ENCODE measurements at regions not wholly inside any gene's neighbourhood (a gene's known extent, or its start where the extent isn't known, plus 50 kb on each side); places are given as distances from the start of the nearest gene placed in this dataset.
A peak's percentile ranks its signal among the peaks of the same experiment; 100 is the strongest.

- peaks cover 0 to 3% (median under 1%) of the 10 kb centered on the region in 4 experiments; a peak in 4 of 7 replicates for H3K4me1 ChIP-seq (replicated peaks in 1 of 4; ENCODE audit: control insufficient read depth in 3 of 4, insufficient read depth in 4 of 4, low read length in 3 of 4)
- H3K18ac ChIP-seq (ENCODE audit: extremely low read depth, low read length) = no peak overlapping the region
- H3K27ac ChIP-seq (ENCODE audit: low read depth, low read length) = no peak overlapping the region
- H3K79me1 ChIP-seq (ENCODE audit: low read depth, low read length) = no peaks in the 10 kb centered on the region
- POLR2A ChIA-PET (ENCODE audit: partially characterized antibody) = interaction anchor here (1.8 kb wide), 1 partner anchor 10 kb away, joined by 5 read pairs; no protein-coding TSS in a partner anchor
- H3K23ac ChIP-seq (ENCODE audit: insufficient read length) = no peak overlapping the region
- no peak for FAIRE-seq
- H2BK5ac ChIP-seq (ENCODE audit: low read depth, low read length) = no peak overlapping the region
- no peak overlapping the region for H2BK12ac ChIP-seq (ENCODE audit: low read depth, low read length)
- H2AFZ ChIP-seq (ENCODE audit: low read length) = no peak overlapping the region
- 82% methylated on average over 5 of the region's 5 CpGs; no CpG with 5 or more reads in 1 of the 2 experiments for WGBS, 2 experiments (ENCODE audit: extremely low coverage in 1 of 2, insufficient coverage in 1 of 2, insufficient read length in 1 of 2, insufficient replicate concordance in 2 of 2, low coverage in 1 of 2, low lambda C conversion rate in 2 of 2, missing lambda C conversion rate in 1 of 2)
- H3K79me2 ChIP-seq (ENCODE audit: control insufficient read depth in 1 of 2, insufficient read depth in 2 of 2, low read length in 2 of 2) = no peaks in the 10 kb centered on the region
- CTCF ChIA-PET (ENCODE audit: partially characterized antibody) = interaction anchor here (1.4 kb wide), 1 partner anchor 93 kb away, joined by 3 read pairs; no protein-coding TSS in a partner anchor
- no peak overlapping the region for H2BK20ac ChIP-seq (ENCODE audit: low read length)
- H4K91ac ChIP-seq (replicated peaks; ENCODE audit: insufficient read length, low read length) = no peak overlapping the region
- no peak overlapping the region for H3K9ac ChIP-seq (replicated peaks in 1 of 4; ENCODE audit: extremely low read depth in 1 of 4, low read depth in 3 of 4, low read length in 3 of 4)
- no peak overlapping the region for H2BK120ac ChIP-seq (replicated peaks; ENCODE audit: low read depth, low read length)
- H3K36me3 ChIP-seq (ENCODE audit: control insufficient read depth in 2 of 4, insufficient read depth in 4 of 4, low read length in 3 of 4) = no peaks in the 10 kb centered on the region
- no peak overlapping the region for H4K5ac ChIP-seq (ENCODE audit: insufficient read length, low read depth, low read length)
- H3K9me3 ChIP-seq (ENCODE audit: insufficient read depth in 2 of 2, low read depth in 1 of 2, low read length in 1 of 2) = no peaks in the 10 kb centered on the region
- no peaks in the 10 kb centered on the region for H3K27me3 ChIP-seq (replicated peaks in 1 of 4; ENCODE audit: control insufficient read depth in 3 of 4, extremely low read depth in 1 of 4, insufficient read depth in 3 of 4, low read length in 3 of 4)
- H3K4me3 ChIP-seq (ENCODE audit: extremely low read depth in 1 of 4, insufficient read depth in 2 of 4, low read depth in 3 of 4, low read length in 4 of 4) = no peak overlapping the region
- H3K56ac ChIP-seq (replicated peaks; ENCODE audit: insufficient read length, low read depth, low read length) = no peak overlapping the region
- no peak overlapping the region for H4K8ac ChIP-seq (ENCODE audit: extremely low read depth, insufficient read depth, low read length)
- no peak overlapping the region for H3K4ac ChIP-seq (replicated peaks; ENCODE audit: insufficient read length, low read depth, low read length)
- H2BK15ac ChIP-seq (ENCODE audit: low read length) = no peak overlapping the region
- no peak overlapping the region for H3K4me2 ChIP-seq (ENCODE audit: insufficient read depth in 1 of 2, low read depth in 2 of 2, low read length in 2 of 2)
- no peaks in the 10 kb centered on the region for H4K20me1 ChIP-seq (replicated peaks in 1 of 2; ENCODE audit: control insufficient read depth in 1 of 2, insufficient read depth in 2 of 2, low read length in 2 of 2)
- H3K23me2 ChIP-seq (ENCODE audit: low read depth, low read length) = no peaks in the 10 kb centered on the region
- H2AK5ac ChIP-seq (ENCODE audit: low read depth, low read length) = no peak overlapping the region
- no peak overlapping the region for H3K14ac ChIP-seq (ENCODE audit: insufficient read length)
- DNase-seq (ENCODE audit: low read depth in 1 of 2, low spot score in 2 of 2) = no peak
- TF ChIP-seq RBBP5 (IDR thresholded peaks at IDR 0.05; ENCODE audit: borderline replicate concordance, low read depth, low read length) (no peak), SIN3A (conservative IDR thresholded peaks at IDR 0.05 in 1 of 2, IDR thresholded peaks at IDR 0.05 in 1 of 2; ENCODE audit: low read depth in 1 of 2, low read length in 2 of 2) (no peak), YY1 (IDR thresholded peaks at IDR 0.05; ENCODE audit: low read depth, low read length) (no peak), ASH2L (IDR thresholded peaks at IDR 0.05; ENCODE audit: low read length) (no peak), CBX5 (IDR thresholded peaks at IDR 0.05; ENCODE audit: low read depth, low read length) (no peak), CTBP2 (IDR thresholded peaks at IDR 0.05; ENCODE audit: borderline replicate concordance, insufficient read depth, insufficient read length, low read length) (no peak), TEAD4 (IDR thresholded peaks at IDR 0.05; ENCODE audit: low read depth, low read length) (no peak), POLR2AphosphoS5 (IDR thresholded peaks at IDR 0.05; ENCODE audit: low read depth, low read length) (no peak), RXRA (IDR thresholded peaks at IDR 0.05; ENCODE audit: insufficient read depth, low read depth, low read length) (no peak), BCL11A (IDR thresholded peaks at IDR 0.05; ENCODE audit: low read depth in 2 of 2, low read length in 2 of 2) (no peak), EP300 (IDR thresholded peaks at IDR 0.05; ENCODE audit: borderline replicate concordance in 1 of 2, low read depth in 2 of 2, low read length in 2 of 2) (no peak)
- TF ChIP-seq, protein P1, sequence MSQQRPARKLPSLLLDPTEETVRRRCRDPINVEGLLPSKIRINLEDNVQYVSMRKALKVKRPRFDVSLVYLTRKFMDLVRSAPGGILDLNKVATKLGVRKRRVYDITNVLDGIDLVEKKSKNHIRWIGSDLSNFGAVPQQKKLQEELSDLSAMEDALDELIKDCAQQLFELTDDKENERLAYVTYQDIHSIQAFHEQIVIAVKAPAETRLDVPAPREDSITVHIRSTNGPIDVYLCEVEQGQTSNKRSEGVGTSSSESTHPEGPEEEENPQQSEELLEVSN (IDR thresholded peaks at IDR 0.05) = peak; percentile 85
- TF ChIP-seq, protein P2, sequence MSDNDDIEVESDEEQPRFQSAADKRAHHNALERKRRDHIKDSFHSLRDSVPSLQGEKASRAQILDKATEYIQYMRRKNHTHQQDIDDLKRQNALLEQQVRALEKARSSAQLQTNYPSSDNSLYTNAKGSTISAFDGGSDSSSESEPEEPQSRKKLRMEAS (IDR thresholded peaks at IDR 0.05) = peak; percentile 54; the same call in 1 of the 2 replicates
Observed at GRCh38 chr6:125665295-125665814, 84.1 kb upstream of the HEY2 start.

All from H1 (cell line).